T-cell (primary cell): ENCODE measurements at regions not wholly inside any gene's neighbourhood (a gene's known extent, or its start where the extent isn't known, plus 50 kb on each side); places are given as distances from the start of the nearest gene placed in this dataset.

Source experiments
- ATAC-seq, 4 experiments: fragments of 200-7000 bp in 3 of 4; fragments of 150-1000 bp in 1 of 4; cut with Tn5 transposase; replicated peaks in 1 of 4; 1 replicate in 3 of 4; 2 replicates in 1 of 4; pipeline ENCODE4 v1.10.0; 2021; ENCODE audit warnings: moderate library complexity in 3 of 4, mild to moderate bottlenecking in 2 of 4, moderate number of reproducible peaks in 1 of 4
- CTCF ChIA-PET, 2 donors: fragments of 300-600 bp; sonication (Branson Sonifier 250); formaldehyde crosslinking; loops; one replicate each; lab custom pipeline; 2022; ENCODE audit warnings: antibody characterized with exemption in 2 of 2; lab: Charles Lee
- POLR2A ChIA-PET, 2 donors: fragments of 300-600 bp; sonication (Branson Sonifier 250); formaldehyde crosslinking; loops; one replicate each; lab custom pipeline; 2022; ENCODE audit warnings: antibody characterized with exemption in 2 of 2; lab: Charles Lee
- DNase-seq, 35 experiments: peaks; one replicate each; pipeline versions ENCODE4 v3.0.0 to v3.0.0-alpha.2; 2013 to 2023
- H3K27ac ChIP-seq: one replicate; pipeline ENCODE4 v1.5.1; 2013; ENCODE audit warnings: low read length
- H3K27me3 ChIP-seq, 2 experiments: replicated peaks in 1 of 2; 1 replicate in 1 of 2; 2 replicates in 1 of 2; pipeline versions ENCODE4 v1.6.1 to v1.7.0; 2013; ENCODE audit warnings: low read length in 1 of 2, mixed read lengths in 1 of 2; ENCODE audit not compliant: control insufficient read depth in 2 of 2, insufficient read depth in 2 of 2; ENCODE audit errors: extremely low read depth in 1 of 2
- H3K36me3 ChIP-seq, 2 donors: 1 replicate in 1 of 2; 2 replicates in 1 of 2; pipeline versions ENCODE4 v1.6.1 to v1.7.0; 2013; ENCODE audit warnings: low read length in 1 of 2; ENCODE audit not compliant: control insufficient read depth in 2 of 2, insufficient read depth in 1 of 2; ENCODE audit errors: extremely low read depth in 1 of 2
- H3K4me1 ChIP-seq, 2 experiments: 1 replicate in 1 of 2; 2 replicates in 1 of 2; pipeline versions ENCODE4 v1.6.1 to v1.7.0; 2013; ENCODE audit warnings: low read length in 2 of 2, mixed read lengths in 1 of 2; ENCODE audit not compliant: insufficient read depth in 2 of 2, control insufficient read depth in 1 of 2; ENCODE audit errors: extremely low read depth in 1 of 2
- H3K4me3 ChIP-seq, 2 donors: 1 replicate in 1 of 2; 2 replicates in 1 of 2; pipeline versions ENCODE4 v1.5.1 to v1.7.0; 2013; ENCODE audit warnings: mild to moderate bottlenecking in 2 of 2, low read length in 1 of 2, moderate library complexity in 1 of 2; ENCODE audit not compliant: control insufficient read depth in 1 of 2; ENCODE audit errors: extremely low read depth in 1 of 2
- H3K9me3 ChIP-seq: 2 replicates; pipeline ENCODE4 v1.7.0; 2013
- H3K27ac Mint-ChIP-seq, 2 donors: one replicate each; pipeline ENCODE4 v1.8.0; 2020 to 2021; ENCODE audit warnings: mild to moderate bottlenecking in 2 of 2, mixed read lengths in 2 of 2
- H3K27me3 Mint-ChIP-seq, 2 donors: one replicate each; pipeline ENCODE4 v1.8.0; 2021 to 2022; ENCODE audit warnings: mixed read lengths in 2 of 2
- H3K36me3 Mint-ChIP-seq: one replicate; pipeline ENCODE4 v1.8.0; 2021; ENCODE audit warnings: mixed read lengths
- H3K4me1 Mint-ChIP-seq, 3 donors: one replicate each; pipeline ENCODE4 v1.8.0; 2020 to 2022; ENCODE audit warnings: mixed read lengths in 3 of 3, mild to moderate bottlenecking in 1 of 3
- H3K4me3 Mint-ChIP-seq, 3 donors: one replicate each; pipeline ENCODE4 v1.8.0; 2020 to 2022; ENCODE audit warnings: mild to moderate bottlenecking in 3 of 3, mixed read lengths in 3 of 3, moderate library complexity in 3 of 3
- H3K9me3 Mint-ChIP-seq, 3 donors: one replicate each; pipeline ENCODE4 v1.8.0; 2020 to 2022; ENCODE audit warnings: mixed read lengths in 3 of 3
- WGBS: methylation state at CpG from one replicate; pipeline ENCODE4 v1.1.5; 2013; ENCODE audit warnings: missing lambda C conversion rate; ENCODE audit not compliant: insufficient coverage; 5-methylcytosine and 5-hydroxymethylcytosine counted together

- ChIA-PET POLR2A (no interaction called here), CTCF (interaction anchor here in 1 of 2 donors (1.2 kb wide), 1 partner anchor 10 kb away, joined by 3 read pairs; no protein-coding TSS in a partner anchor)
- Mint-ChIP-seq H3K27me3 (no peaks in the 10 kb centered on the region), H3K27ac (no peak overlapping the region), H3K4me3 (no peak overlapping the region), H3K4me1 (no peaks in the 10 kb centered on the region), H3K36me3 (no peaks in the 10 kb centered on the region), H3K9me3 (peaks cover 0 to 4% (median 3%) of the 10 kb centered on the region in 3 donors)
- 88% methylated on average over 9 of the region's 9 CpGs for WGBS
- Histone ChIP-seq H3K4me3 (no peak overlapping the region), H3K27ac (no peak overlapping the region), H3K4me1 (no peaks in the 10 kb centered on the region), H3K9me3 (no peaks in the 10 kb centered on the region), H3K36me3 (no peaks in the 10 kb centered on the region), H3K27me3 (no peaks in the 10 kb centered on the region)
- DNase-seq = no peak
- ATAC-seq = no peak
These were observed 133.2 kb upstream of the MEIS1 start for GRCh38 chr2:66301767-66302140.

- no peak for ATAC-seq
- H3K4me1 Mint-ChIP-seq = no peaks in the 10 kb centered on the region
- no peaks in the 10 kb centered on the region for H3K4me1 ChIP-seq
- CTCF ChIA-PET = interaction anchor here in 1 of 2 donors (1.2 kb wide), 1 partner anchor 11 kb away, joined by 3 read pairs; no protein-coding TSS in a partner anchor
- H3K27ac Mint-ChIP-seq = no peak overlapping the region
- H3K9me3 Mint-ChIP-seq = peaks cover 0 to 3% (median 3%) of the 10 kb centered on the region in 3 donors
- no peaks in the 10 kb centered on the region for H3K27me3 ChIP-seq
- WGBS = 89% methylated on average over 15 of the region's 20 CpGs
- H3K4me3 Mint-ChIP-seq = no peak overlapping the region
- no peaks in the 10 kb centered on the region for H3K9me3 ChIP-seq
- H3K27ac ChIP-seq = no peak overlapping the region
- no peaks in the 10 kb centered on the region for H3K27me3 Mint-ChIP-seq
- no peaks in the 10 kb centered on the region for H3K36me3 Mint-ChIP-seq
- no peak for DNase-seq
- POLR2A ChIA-PET = no interaction called here
- H3K4me3 ChIP-seq = no peak overlapping the region
- no peaks in the 10 kb centered on the region for H3K36me3 ChIP-seq
These were observed 133.7 kb upstream of the MEIS1 start for GRCh38 chr2:66301022-66301766.

- peaks cover 0 to under 1% of the 10 kb centered on the region in 2 donors for H3K27me3 Mint-ChIP-seq
- CTCF ChIA-PET = no interaction called here
- peaks cover 0 to 6% (median 2%) of the 10 kb centered on the region in 3 donors for H3K9me3 Mint-ChIP-seq
- no peak overlapping the region for H3K27ac Mint-ChIP-seq
- Histone ChIP-seq H3K27ac (no peak overlapping the region), H3K9me3 (no peaks in the 10 kb centered on the region), H3K27me3 (no peaks in the 10 kb centered on the region), H3K36me3 (no peaks in the 10 kb centered on the region), H3K4me3 (no peak overlapping the region), H3K4me1 (no peaks in the 10 kb centered on the region)
- POLR2A ChIA-PET = no interaction called here
- DNase-seq (no peak), ATAC-seq (no peak)
- H3K4me1 Mint-ChIP-seq = no peaks in the 10 kb centered on the region
- WGBS = no CpG with 5 or more reads among the region's 1 CpG
- no peak overlapping the region for H3K4me3 Mint-ChIP-seq
- no peaks in the 10 kb centered on the region for H3K36me3 Mint-ChIP-seq
These were observed 151.1 kb upstream of the MEIS1 start for GRCh38 chr2:66283787-66284186.

- H3K4me1 ChIP-seq = no peaks in the 10 kb centered on the region
- ChIA-PET CTCF (no interaction called here), POLR2A (no interaction called here)
- ATAC-seq (no peak), DNase-seq (no peak)
- H3K9me3 ChIP-seq = no peaks in the 10 kb centered on the region
- H3K36me3 ChIP-seq = no peaks in the 10 kb centered on the region
- Mint-ChIP-seq H3K9me3 (peaks cover 0 to 5% (median 2%) of the 10 kb centered on the region in 3 donors), H3K36me3 (no peaks in the 10 kb centered on the region), H3K27me3 (no peaks in the 10 kb centered on the region), H3K4me3 (no peak overlapping the region), H3K27ac (no peak overlapping the region), H3K4me1 (no peaks in the 10 kb centered on the region)
- H3K4me3 ChIP-seq = no peak overlapping the region
- H3K27me3 ChIP-seq = no peaks in the 10 kb centered on the region
- no peak overlapping the region for H3K27ac ChIP-seq
These were observed 152.9 kb upstream of the MEIS1 start for GRCh38 chr2:66281980-66282379.

- Histone ChIP-seq H3K4me1 (no peaks in the 10 kb centered on the region), H3K27me3 (no peaks in the 10 kb centered on the region), H3K4me3 (no peak overlapping the region), H3K9me3 (no peaks in the 10 kb centered on the region), H3K27ac (no peak overlapping the region), H3K36me3 (no peaks in the 10 kb centered on the region)
- POLR2A ChIA-PET = no interaction called here
- ATAC-seq = no peak
- H3K27me3 Mint-ChIP-seq = no peaks in the 10 kb centered on the region
- H3K4me1 Mint-ChIP-seq = no peaks in the 10 kb centered on the region
- H3K9me3 Mint-ChIP-seq = peaks cover 0 to 2% (median 0%) of the 10 kb centered on the region in 3 donors
- no peak overlapping the region for H3K27ac Mint-ChIP-seq
- WGBS = 48% methylated on average over 2 of the region's 6 CpGs
- no peak for DNase-seq
- CTCF ChIA-PET = no interaction called here
- H3K36me3 Mint-ChIP-seq = no peaks in the 10 kb centered on the region
- H3K4me3 Mint-ChIP-seq = no peak overlapping the region
These were observed 155.9 kb upstream of the MEIS1 start for GRCh38 chr2:66279024-66279423.

- Mint-ChIP-seq H3K36me3 (no peaks in the 10 kb centered on the region), H3K4me3 (no peak overlapping the region), H3K9me3 (peaks cover 0 to 2% (median 0%) of the 10 kb centered on the region in 3 donors), H3K27ac (no peak overlapping the region), H3K4me1 (no peaks in the 10 kb centered on the region), H3K27me3 (no peaks in the 10 kb centered on the region)
- ATAC-seq = no peak
- Histone ChIP-seq H3K27ac (no peak overlapping the region), H3K27me3 (no peaks in the 10 kb centered on the region), H3K36me3 (no peaks in the 10 kb centered on the region), H3K4me1 (no peaks in the 10 kb centered on the region), H3K9me3 (no peaks in the 10 kb centered on the region), H3K4me3 (no peak overlapping the region)
- ChIA-PET CTCF (no interaction called here), POLR2A (no interaction called here)
- no CpG with 5 or more reads among the region's 1 CpG for WGBS
- DNase-seq = no peak
These were observed 158.9 kb upstream of the MEIS1 start for GRCh38 chr2:66275984-66276383.
